Lung (tissue), 11 donors: ENCODE measurements at regions not wholly inside any gene's neighbourhood (a gene's known extent, or its start where the extent isn't known, plus 50 kb on each side); places are given as distances from the start of the nearest gene placed in this dataset.

Source experiments
- ATAC-seq: fragments of 200-7000 bp; cut with Tn5 transposase; one replicate; pipeline ENCODE4 v1.9.1; 2020; ENCODE audit warnings: moderate number of reproducible peaks; ENCODE audit not compliant: insufficient read depth, low FRiP score
- DNase-seq, 3 donors: peaks; one replicate each; pipeline ENCODE4 v3.0.0-alpha.2; 2013 to 2017
- H3K27ac ChIP-seq, 2 donors: one replicate each; pipeline ENCODE4 v1.5.1; 2013; ENCODE audit warnings: mild to moderate bottlenecking in 2 of 2, moderate library complexity in 2 of 2, control low read depth in 1 of 2, inconsistent platforms in 1 of 2, low read depth in 1 of 2, low read length in 1 of 2
- H3K27me3 ChIP-seq, 3 donors: one replicate each; pipeline ENCODE4 v1.5.1; 2013; ENCODE audit warnings: low read length in 2 of 3; ENCODE audit not compliant: control insufficient read depth in 3 of 3, insufficient read depth in 3 of 3
- H3K36me3 ChIP-seq, 4 donors: one replicate each; pipeline ENCODE4 v1.5.1; 2013; ENCODE audit warnings: low read length in 4 of 4, mild to moderate bottlenecking in 1 of 4, moderate library complexity in 1 of 4; ENCODE audit not compliant: control insufficient read depth in 4 of 4, insufficient read depth in 4 of 4
- H3K4me1 ChIP-seq, 5 donors: one replicate each; pipeline ENCODE4 v1.5.1; 2013; ENCODE audit warnings: low read length in 5 of 5, mild to moderate bottlenecking in 2 of 5, moderate library complexity in 1 of 5; ENCODE audit not compliant: control insufficient read depth in 5 of 5, insufficient read depth in 5 of 5
- H3K4me3 ChIP-seq: one replicate; pipeline ENCODE4 v1.5.1; 2013; ENCODE audit warnings: mild to moderate bottlenecking, control low read depth, moderate library complexity
- H3K9ac ChIP-seq, 2 donors: one replicate each; pipeline ENCODE4 v1.5.1; 2013; ENCODE audit warnings: low read length in 2 of 2, control low read depth in 1 of 2; ENCODE audit not compliant: insufficient read depth in 1 of 2
- H3K9me3 ChIP-seq, 4 donors: one replicate each; pipeline ENCODE4 v1.5.1; 2013; ENCODE audit warnings: low read length in 3 of 4, mild to moderate bottlenecking in 1 of 4, moderate library complexity in 1 of 4; ENCODE audit not compliant: control insufficient read depth in 4 of 4, insufficient read depth in 3 of 4
- CTCF ChIP-seq: IDR thresholded peaks from 2 replicates; pipeline ENCODE4 v1.5.1; 2012; ENCODE audit warnings: mild to moderate bottlenecking; ENCODE audit errors: control extremely low read depth, extremely low read depth
- WGBS, 2 donors: extraction: QIAGEN DNeasy Blood & Tissue Kit; methylation state at CpG; one replicate each; pipeline ENCODE4 v1.1.7; 2013; 5-methylcytosine and 5-hydroxymethylcytosine counted together
- donor health status: control.
- donor health status: control.
- donor health status: Bipolar disorder and iron deficiency.
- donor health status: healthy.
- donor health status: DM: yes; HTN: yes; CAD: no.

GRCh38 chr18:53909668-53910067 is 314.8 kb downstream of the MBD2 start:
- TF ChIP-seq CTCF, result no peak
- ATAC-seq (no peak), DNase-seq (no peak)
- 58 to 60% methylated on average over 4 of the region's 4 CpGs for WGBS, 2 donors
- no peaks in the 10 kb centered on the region for H3K36me3 ChIP-seq
- H3K4me3 ChIP-seq, result no peak overlapping the region
- no peaks in the 10 kb centered on the region for H3K4me1 ChIP-seq
- no peak overlapping the region for H3K27ac ChIP-seq
- no peaks in the 10 kb centered on the region for H3K27me3 ChIP-seq
- H3K9ac ChIP-seq, result no peak overlapping the region
- peaks cover 0 to 2% (median 0%) of the 10 kb centered on the region in 4 donors for H3K9me3 ChIP-seq

- no peak for TF ChIP-seq CTCF
- Histone ChIP-seq H3K27me3 (no peaks in the 10 kb centered on the region), H3K36me3 (no peaks in the 10 kb centered on the region), H3K27ac (no peak overlapping the region), H3K9me3 (peaks cover 0 to 2% (median 0%) of the 10 kb centered on the region in 4 donors), H3K9ac (no peak overlapping the region), H3K4me3 (no peak overlapping the region), H3K4me1 (no peaks in the 10 kb centered on the region)
- no peak for DNase-seq
- ATAC-seq, result no peak
Measured at GRCh38 chr18:53907921-53908320, 316.5 kb downstream of the MBD2 start.

GRCh38 chr18:53906681-53907080 is 317.8 kb downstream of the MBD2 start:
- ATAC-seq (no peak), DNase-seq (no peak)
- no peaks in the 10 kb centered on the region for H3K4me1 ChIP-seq
- no peak for TF ChIP-seq CTCF
- H3K27me3 ChIP-seq, result no peaks in the 10 kb centered on the region
- WGBS, 2 donors, result 70 to 80% methylated on average over 2 of the region's 2 CpGs
- H3K27ac ChIP-seq, result no peak overlapping the region
- H3K9me3 ChIP-seq, result peaks cover 0 to 2% (median 0%) of the 10 kb centered on the region in 4 donors
- no peaks in the 10 kb centered on the region for H3K36me3 ChIP-seq
- H3K4me3 ChIP-seq, result no peak overlapping the region
- no peak overlapping the region for H3K9ac ChIP-seq

- H3K9ac ChIP-seq, result no peak overlapping the region
- DNase-seq, result no peak
- 79 to 87% methylated on average over 5 of the region's 5 CpGs for WGBS, 2 donors
- no peaks in the 10 kb centered on the region for H3K36me3 ChIP-seq
- no peaks in the 10 kb centered on the region for H3K27me3 ChIP-seq
- H3K27ac ChIP-seq, result no peak overlapping the region
- H3K9me3 ChIP-seq, result no peaks in the 10 kb centered on the region
- H3K4me1 ChIP-seq, result no peaks in the 10 kb centered on the region
- H3K4me3 ChIP-seq, result no peak overlapping the region
- no peak for TF ChIP-seq CTCF
- no peak for ATAC-seq
Measured at GRCh38 chr18:53894675-53895442, 329.6 kb downstream of the MBD2 start.
